Astrocyte (in vitro differentiated cells and primary cell): ENCODE measurements at regions not wholly inside any gene's neighbourhood (a gene's known extent, or its start where the extent isn't known, plus 50 kb on each side); places are given as distances from the start of the nearest gene placed in this dataset.

Source experiments
- CTCF ChIP-seq: IDR thresholded peaks from 2 replicates; pipeline ENCODE4 v1.5.1; 2011; ENCODE audit warnings: low read depth, mild to moderate bottlenecking, inconsistent platforms, low read length, moderate library complexity; ENCODE audit not compliant: insufficient read depth
- EZH2 ChIP-seq: IDR thresholded peaks from 2 replicates; pipeline ENCODE4 v1.6.1; 2012; ENCODE audit warnings: mild to moderate bottlenecking, low read length, inconsistent platforms; ENCODE audit not compliant: insufficient read depth

- no peak for TF ChIP-seq CTCF
- TF ChIP-seq EZH2 = no peak
These were observed 258.7 kb upstream of the BTG1 start for GRCh38 chr12:92404259-92404894.
